Left colon (tissue), 2 donors: ENCODE measurements at regions not wholly inside any gene's neighbourhood (a gene's known extent, or its start where the extent isn't known, plus 50 kb on each side); places are given as distances from the start of the nearest gene placed in this dataset.

Experiments
- ATAC-seq: fragments of 200-7000 bp; cut with Tn5 transposase; one replicate; pipeline ENCODE4 v1.9.1; 2020; ENCODE audit warnings: mild to moderate bottlenecking, moderate library complexity
- DNase-seq, 2 donors: peaks; one replicate each; pipeline ENCODE4 v3.0.0-alpha.2; 2020
- intact Hi-C, 2 donors: fragments of 100-400 bp; cut with DNase I in 1 of 2; cut with micrococcal nuclease in 1 of 2; formaldehyde crosslinking; loops; one replicate each; pipeline versions ENCODE4 v1.11.2 to v1.14.0; 2022; cut with DNase I, micrococcal nuclease
- donor health status: DM: no; HTN: no; CAD: no.
- donor health status: DM: yes; HTN: yes; CAD: no.

GRCh38 chr2:173574324-173575112 lies 219.8 kb downstream of the CDCA7 start:
- DNase-seq = no peak
- ATAC-seq = peak; percentile 19
- intact Hi-C loops = no loop called here

DNA sequence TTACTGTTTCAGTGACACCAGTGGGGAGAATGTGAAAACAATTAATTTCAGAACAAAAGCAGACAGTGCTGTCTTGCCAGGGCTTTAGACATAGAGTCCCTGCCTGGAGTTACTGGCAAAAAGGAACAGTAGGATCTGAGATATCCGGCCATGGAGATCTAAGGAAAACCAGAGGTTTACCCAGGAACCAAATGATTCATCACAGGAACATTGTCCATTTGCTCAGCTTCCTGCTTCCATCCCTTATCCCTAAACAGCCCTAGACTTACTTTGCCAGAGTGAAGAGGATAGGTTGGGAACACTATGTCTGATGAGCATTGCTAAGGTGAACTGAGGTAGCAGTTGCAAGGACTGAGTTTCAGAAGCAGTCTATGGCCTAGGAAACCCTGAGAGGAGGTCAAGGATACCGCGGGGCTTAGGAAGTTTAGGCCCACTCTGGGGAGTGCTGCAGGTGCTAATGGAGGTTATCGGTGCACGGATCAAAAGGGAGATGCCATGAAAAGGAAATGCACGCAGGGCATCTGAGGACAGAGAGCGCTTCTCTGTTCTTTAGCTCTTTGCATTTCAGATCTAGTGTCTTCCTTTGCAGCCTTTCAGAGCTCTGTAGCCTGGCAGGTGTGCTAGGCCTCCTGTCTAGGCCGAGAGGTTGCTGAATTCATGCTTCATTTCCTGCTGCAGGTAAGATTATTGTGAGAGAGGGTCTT lies 223.9 kb downstream of the CDCA7 start:
- intact Hi-C loops = loop anchor here in 1 of 2 donors (2.0 kb wide), 1 partner anchor 42 kb away; no protein-coding TSS in a partner anchor

GRCh38 chr2:173580351-173580750 lies 225.7 kb downstream of the CDCA7 start:
- DNase-seq (no peak), ATAC-seq (no peak)
- intact Hi-C loops = no loop called here

More for the DNA sequence above, 223.9 kb downstream of the CDCA7 start:
- DNase-seq (no peak), ATAC-seq (no peak)

GRCh38 chr2:173580956-173581355 lies 226.3 kb downstream of the CDCA7 start:
- no peak for ATAC-seq
- intact Hi-C loops = no loop called here
- no peak for DNase-seq

DNA sequence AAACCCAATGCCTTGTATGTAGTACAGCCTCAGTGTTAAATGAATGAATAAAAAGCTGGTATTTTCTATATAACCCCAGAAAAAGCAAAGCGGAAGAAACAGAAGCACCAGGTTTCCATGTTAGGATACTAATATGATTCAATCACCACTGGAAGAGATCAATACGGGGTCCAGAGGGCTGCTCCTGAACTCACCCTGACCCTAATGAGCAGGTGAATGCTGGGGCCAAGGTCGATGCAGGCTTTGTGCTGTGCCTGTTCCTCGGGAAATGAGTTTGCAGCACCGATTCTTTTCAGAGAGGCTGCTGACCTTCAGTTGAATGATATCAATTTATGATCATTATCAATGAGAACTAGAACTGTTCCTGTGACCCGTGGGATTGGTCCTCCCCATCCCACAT lies 228.5 kb downstream of the CDCA7 start:
- intact Hi-C loops = no loop called here
- DNase-seq (no peak), ATAC-seq (no peak)

GRCh38 chr2:173584000-173584399 lies 229.3 kb downstream of the CDCA7 start:
- intact Hi-C loops = no loop called here
- DNase-seq (no peak), ATAC-seq (no peak)

DNA sequence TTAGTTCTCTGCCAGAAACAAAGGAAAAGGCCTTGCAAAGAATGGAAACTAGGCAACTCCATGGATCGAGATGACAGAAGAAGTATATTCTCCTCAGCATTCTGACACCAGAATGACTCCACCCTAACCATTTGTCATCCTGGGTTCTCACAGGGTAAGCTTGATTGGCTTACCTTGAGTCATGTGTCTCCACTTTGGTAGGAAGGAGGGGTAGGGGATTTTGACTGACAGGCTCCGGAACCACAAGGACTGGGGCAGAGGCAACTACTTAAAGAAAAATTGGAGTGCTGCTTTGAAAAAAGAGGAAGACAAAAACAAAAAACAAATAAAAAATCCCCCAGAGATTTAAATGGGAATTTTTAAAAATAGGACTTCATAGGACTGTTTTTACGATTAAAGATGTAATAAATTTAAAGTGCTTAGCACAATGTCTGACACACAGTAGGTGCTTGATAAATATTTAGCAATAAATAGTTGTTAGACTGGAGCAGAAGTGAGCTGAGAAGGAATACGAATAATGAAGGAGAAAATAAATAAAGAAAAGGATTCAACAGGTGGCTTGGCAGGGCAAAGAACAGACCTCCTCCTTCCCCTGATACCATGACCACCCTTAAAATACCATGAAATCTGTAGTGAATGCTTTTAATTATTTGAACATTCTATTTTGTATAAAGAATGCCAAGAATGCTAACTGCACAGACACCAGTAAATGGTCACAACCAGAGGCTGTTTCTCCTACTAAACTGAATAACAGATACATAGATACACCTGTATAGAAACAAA lies 230.2 kb downstream of the CDCA7 start:
- intact Hi-C loops = no loop called here
- ATAC-seq (no peak), DNase-seq (no peak)

- no peak for DNase-seq
- intact Hi-C loops = no loop called here
- no peak for ATAC-seq
Measured at GRCh38 chr2:173588931-173589369, 234.3 kb downstream of the CDCA7 start.

DNA sequence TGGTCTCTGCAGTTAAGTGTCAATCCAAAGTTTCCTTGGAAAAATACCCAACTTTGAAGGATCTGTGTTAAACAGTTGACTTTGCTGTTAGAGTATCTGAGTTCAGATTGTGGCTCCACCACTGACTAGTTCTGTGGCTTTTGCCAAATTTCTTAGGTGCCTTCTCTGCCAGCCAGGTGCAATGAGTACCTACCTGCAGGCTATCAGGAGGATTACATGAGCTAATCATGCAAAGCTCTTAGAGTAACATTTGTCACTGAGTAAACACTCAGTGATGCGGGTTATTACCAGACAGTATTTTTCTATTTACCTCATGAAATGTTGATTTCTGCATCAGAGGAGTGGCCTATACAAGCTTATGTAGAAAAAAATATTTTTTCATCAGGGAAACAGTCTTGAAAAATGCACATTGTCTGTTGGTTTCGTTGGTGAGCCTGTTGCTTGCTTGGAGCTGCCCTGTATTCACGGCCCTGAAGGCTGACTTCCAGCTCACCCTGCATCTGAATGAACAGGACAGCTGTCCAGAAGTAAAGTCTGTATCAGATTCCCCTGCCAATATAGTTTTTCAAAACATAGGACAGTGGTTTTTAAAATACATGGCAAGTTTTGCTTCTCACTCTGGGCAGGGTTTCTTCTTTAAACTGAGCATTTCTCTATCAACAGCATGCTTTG lies 235.1 kb downstream of the CDCA7 start:
- DNase-seq = no peak
- intact Hi-C loops = no loop called here
- no peak for ATAC-seq

DNA sequence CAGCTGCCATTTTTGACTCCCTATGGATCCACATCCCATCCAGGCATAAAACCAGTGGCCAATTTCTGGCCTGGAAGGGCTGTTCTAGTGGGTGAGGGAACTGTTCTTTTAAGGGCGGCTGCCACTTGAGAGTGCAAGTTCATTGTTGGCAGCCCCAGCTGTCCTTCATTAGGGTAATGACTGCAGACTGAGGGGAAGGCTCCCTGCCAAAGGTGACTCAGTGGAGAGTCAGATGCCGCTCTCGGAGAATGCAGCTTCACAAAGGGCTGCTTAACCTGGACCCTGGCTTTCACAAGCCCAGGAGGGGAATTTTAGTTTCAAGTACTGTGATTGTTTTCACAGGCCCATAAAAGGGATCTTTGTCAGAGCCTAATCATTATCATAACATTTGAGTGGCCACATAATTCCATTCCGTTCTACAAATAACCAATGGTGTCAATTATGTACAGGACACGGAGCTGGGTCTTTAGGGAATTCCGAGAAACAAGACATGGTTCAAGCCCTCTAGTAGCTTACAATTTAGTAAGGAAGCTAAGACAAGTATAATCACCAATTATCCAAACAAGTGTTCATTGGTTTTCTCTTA lies 235.7 kb downstream of the CDCA7 start:
- no peak for DNase-seq
- intact Hi-C loops = no loop called here
- ATAC-seq = no peak

DNA sequence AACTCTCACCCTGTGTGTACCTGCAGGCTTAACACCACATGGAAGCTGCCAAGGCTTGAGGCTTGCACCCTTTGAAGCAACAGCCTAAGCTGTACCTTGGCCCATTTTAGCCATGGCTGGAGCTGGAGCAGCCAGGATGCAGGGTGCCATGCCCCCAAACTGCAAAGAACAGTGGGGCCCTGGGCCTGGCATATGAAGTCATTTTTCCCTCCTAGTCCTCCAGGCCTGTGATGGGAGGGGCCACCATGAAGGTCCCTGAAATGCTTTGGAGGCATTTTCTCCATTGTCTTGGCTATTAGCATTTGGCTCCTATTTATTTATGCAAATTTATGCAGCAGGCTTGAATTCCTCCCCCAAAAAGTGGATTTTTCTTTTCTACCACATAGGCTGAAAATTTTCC lies 238.4 kb downstream of the CDCA7 start:
- DNase-seq (no peak), ATAC-seq (no peak)
- intact Hi-C loops = no loop called here

GRCh38 chr2:173596244-173596643 lies 241.6 kb downstream of the CDCA7 start:
- intact Hi-C loops = no loop called here
- DNase-seq (no peak), ATAC-seq (no peak)

GRCh38 chr2:173598525-173598924 lies 243.9 kb downstream of the CDCA7 start:
- intact Hi-C loops = no loop called here
- DNase-seq = no peak
- no peak for ATAC-seq

DNA sequence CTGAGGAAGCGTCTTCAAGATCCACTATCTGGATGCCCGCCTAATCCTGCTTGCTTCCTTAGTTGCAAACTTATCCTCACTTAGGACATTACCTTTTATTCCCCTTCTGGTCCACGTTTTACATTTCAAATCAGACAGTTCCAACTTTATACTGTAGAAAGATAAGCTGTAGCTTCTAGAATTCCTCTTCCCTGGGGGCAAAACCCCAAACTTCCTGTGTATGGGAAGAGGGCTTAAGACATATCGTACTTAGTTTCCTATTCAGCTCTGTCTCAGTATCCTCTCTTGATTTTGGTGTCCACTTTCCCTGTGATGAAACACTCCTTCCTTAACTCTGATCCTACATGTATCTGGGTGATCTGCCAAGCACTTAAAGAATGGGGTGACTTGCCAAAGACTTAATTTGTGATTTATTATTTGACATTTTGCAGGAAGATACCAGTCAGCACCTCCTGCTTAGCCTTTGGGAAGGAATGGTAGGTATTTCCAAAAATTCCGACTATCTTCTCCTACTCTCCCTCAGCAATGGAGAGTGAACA lies 245.2 kb downstream of the CDCA7 start:
- no peak for DNase-seq
- intact Hi-C loops = no loop called here
- no peak for ATAC-seq

DNA sequence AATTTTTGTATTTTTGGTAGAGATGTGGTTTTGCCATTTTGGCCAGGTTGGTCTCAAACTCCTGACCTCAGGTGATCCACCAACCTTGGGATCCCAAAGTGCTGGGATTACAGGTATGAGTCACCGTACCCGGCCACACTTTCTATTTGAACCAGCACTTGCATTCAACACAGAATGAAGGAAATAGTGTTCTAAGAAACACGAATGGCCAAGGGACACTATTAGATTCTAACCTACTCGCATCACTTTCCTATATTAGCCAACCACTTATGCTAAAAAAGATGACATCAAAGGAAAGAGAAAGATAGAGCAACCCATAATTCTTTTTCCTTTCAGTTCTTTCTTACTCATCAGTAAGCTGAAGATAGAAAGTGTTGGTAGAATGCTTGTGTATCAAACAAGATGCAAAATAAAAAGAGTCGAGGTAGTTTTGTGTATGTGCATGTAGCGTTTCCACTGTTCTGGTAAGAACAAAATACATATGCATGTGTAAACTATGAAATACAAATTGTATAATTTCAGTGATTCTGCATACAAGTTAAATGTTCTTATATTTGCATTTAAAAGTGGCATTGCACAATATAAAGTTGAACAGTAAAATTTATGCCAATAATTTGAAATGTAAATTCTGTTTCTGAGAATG lies 247.6 kb downstream of the CDCA7 start:
- intact Hi-C loops = no loop called here
- ATAC-seq (no peak), DNase-seq (no peak)

GRCh38 chr2:173605994-173606393 lies 251.3 kb downstream of the CDCA7 start:
- no peak for DNase-seq
- intact Hi-C loops = no loop called here
- ATAC-seq = no peak

- ATAC-seq = no peak
- DNase-seq = no peak
- intact Hi-C loops = no loop called here
Measured at GRCh38 chr2:173606619-173607248, 252.1 kb downstream of the CDCA7 start.
